ENCODE measurements at regions not wholly inside any gene's neighbourhood (a gene's known extent, or its start where the extent isn't known, plus 50 kb on each side); places are given as distances from the start of the nearest gene placed in this dataset.

DNA sequence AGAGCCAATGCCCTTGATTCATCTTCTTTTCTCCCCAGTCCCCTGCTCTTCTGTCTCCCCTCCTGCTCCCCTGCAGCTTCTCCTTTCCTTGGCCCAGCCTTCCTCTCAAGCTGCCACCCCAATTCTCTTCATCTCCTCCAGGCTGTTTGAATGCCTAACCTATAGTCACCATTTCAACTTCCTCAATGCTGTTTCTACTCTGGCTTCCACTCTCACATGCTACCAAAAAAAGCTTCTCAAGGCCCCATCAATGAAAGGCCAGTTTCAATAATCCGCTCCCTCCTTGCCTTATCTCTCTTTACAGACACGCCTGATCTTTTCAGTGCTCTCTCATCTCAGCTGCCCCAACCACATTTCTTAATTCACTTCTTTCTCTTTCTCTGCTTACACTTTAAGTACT lies 212.2 kb upstream of the GPR149 start:
- no peak for TF ChIP-seq EZH2 (IDR thresholded peaks at IDR 0.05; ENCODE audit: borderline replicate concordance, low read length)
- TF ChIP-seq, protein P1, sequence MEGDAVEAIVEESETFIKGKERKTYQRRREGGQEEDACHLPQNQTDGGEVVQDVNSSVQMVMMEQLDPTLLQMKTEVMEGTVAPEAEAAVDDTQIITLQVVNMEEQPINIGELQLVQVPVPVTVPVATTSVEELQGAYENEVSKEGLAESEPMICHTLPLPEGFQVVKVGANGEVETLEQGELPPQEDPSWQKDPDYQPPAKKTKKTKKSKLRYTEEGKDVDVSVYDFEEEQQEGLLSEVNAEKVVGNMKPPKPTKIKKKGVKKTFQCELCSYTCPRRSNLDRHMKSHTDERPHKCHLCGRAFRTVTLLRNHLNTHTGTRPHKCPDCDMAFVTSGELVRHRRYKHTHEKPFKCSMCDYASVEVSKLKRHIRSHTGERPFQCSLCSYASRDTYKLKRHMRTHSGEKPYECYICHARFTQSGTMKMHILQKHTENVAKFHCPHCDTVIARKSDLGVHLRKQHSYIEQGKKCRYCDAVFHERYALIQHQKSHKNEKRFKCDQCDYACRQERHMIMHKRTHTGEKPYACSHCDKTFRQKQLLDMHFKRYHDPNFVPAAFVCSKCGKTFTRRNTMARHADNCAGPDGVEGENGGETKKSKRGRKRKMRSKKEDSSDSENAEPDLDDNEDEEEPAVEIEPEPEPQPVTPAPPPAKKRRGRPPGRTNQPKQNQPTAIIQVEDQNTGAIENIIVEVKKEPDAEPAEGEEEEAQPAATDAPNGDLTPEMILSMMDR (IDR thresholded peaks at IDR 0.05; ENCODE audit: low read length) = no peak

Data from OCI-LY1 (cell line).